ENCODE measurements at regions not wholly inside any gene's neighbourhood (a gene's known extent, or its start where the extent isn't known, plus 50 kb on each side); places are given as distances from the start of the nearest gene placed in this dataset.

DNA sequence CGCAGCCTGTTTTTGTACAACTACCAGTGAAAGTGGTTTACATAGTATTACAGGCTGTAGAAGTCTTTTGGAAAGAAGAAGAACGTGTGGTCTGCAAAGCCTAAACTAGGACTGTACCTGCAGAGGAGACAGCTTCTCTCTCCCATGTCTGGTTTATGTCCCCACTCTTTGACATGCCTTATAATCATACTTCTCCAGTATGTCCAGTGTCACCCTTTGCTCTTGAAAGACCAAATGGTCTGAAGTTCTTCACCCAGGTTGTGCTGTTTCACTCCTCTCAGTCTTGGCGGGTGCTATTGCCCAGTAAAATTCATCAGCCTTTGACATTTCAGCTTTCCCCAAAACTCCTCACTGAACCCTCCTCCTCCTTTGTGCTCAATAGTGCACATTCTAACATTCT lies 676.0 kb upstream of the TENM4 start:
- intact Hi-C loops (cut with micrococcal nuclease), result no loop called here

DNA sequence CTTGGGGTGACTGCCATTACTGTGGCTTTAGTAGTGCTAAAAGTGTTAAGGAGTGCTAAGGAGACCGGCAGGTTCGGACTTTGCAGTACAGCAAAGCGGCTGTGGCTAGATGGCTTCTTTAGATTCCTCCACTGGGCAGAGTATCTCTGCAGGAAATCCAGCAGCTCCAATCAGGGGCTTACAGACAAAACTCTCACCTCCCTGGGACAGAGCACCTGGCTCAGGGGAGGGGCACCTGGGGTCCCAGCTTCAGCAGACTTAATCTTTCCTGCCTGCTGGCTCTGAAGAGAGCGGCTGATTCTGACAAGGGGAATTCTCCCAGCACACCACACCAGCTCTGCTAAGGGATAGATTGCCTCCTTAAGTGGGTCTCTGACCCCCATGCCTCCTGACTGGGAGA lies 668.8 kb upstream of the TENM4 start:
- intact Hi-C loops (cut with micrococcal nuclease), result no loop called here

DNA sequence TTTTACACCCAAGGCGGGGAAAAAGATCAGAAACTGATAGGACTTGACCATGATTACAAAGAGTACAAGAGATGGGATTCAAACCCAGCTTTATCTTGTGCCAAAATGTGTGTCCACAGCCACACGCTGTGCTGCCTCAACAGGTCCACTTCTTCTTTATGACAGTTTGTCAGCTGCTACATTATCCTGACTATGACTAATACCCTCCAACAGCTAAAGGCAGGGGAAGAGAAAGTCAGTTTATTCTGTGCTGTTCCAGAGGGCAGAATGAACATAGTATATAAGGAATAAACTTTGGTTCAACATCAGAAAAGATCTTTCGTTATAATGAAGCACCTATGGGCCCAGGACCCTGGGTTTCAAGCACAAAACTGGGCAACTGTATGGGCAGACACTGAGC lies 668.2 kb upstream of the TENM4 start:
- intact Hi-C loops (cut with micrococcal nuclease), result no loop called here

DNA sequence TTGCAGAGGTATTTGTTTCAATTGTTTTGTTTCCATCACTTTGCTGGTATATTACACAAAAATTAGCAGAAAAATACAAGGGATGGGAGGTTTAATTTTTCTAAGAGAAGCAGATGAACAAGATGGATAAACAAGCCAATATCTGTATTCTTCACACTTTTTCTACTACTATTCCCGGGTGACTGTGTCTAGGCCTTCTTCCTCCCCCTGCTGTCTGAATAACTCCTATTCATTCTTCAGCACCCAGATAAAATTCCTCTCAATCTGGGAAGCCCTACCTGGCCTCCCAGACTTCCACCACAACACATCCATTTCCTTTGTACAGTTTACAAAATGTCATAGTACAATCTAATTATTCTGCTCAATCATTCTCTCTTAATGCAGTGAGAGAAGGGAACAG lies 666.6 kb upstream of the TENM4 start:
- intact Hi-C loops (cut with micrococcal nuclease), result no loop called here

DNA sequence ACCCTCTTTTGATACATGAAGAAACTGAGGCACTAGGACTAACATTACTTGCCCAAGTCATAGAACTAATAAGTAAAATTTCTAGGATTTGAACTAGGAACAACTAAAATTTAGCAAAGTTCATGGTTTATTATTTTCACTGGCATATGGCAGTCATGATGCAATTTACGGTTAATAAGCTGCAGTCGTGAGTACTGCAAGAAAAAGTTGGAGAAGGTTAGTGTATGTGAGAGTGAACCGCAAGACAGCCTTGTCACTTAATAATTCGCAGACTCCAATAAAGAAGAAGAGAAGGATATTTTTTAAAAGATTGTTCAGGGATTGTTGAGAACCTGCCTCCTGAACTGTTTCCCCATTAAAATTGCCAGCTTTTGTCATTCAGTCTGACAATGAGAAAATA lies 663.4 kb upstream of the TENM4 start:
- intact Hi-C loops (cut with micrococcal nuclease), result no loop called here

DNA sequence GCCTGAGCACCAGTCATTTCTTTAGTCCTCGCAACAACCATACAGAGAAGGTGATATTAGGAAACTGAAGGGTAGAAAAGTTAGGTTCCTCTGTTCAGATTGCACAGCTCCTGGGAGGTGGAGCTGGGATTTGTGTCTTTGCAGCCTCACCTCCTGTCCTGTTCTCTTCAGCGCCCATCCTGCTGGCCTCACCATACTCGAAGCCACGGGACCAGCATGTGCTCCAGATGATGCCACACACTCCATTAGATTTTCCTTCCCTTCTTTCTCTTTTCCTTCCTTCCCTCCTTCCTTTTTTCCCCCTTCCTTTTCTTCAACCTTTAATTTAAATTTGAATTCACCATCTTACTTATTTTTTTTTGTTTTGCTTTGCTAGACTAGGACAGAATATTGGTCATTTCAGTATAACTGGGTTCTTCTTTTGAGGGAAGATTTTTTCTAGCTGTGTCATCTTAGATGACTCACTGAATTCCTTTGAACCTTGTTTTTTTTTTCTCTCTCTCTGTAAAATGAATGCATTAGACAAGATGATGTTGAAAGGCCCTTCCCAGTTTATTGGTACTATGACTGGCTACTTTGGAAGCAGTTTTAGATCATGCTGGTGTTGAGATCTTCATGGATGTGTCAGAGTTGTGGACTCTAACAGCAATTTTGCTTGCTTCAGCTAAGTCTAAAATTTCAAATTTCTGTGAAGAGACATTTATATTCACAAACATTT lies 662.5 kb upstream of the TENM4 start:
- intact Hi-C loops (cut with micrococcal nuclease), result no loop called here

DNA sequence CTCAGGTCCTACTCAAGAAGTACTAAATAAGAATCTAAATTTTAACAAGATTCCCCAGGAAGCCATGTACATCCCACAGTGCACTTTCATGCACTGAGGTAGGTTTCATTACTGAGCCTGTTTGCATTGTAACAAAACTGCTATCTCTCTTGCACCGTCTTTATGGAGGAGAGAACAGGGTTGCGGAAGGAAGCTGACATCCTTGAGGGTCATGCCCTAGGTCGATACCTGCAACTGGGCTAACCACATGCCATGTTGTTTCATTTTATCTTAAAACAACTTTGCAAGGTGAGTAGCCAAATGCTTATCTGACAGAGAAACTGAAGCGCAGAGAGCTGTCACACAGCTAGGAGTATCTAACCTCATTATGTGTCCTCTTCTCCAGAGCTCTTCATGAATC lies 656.3 kb upstream of the TENM4 start:
- intact Hi-C loops (cut with micrococcal nuclease), result no loop called here

DNA sequence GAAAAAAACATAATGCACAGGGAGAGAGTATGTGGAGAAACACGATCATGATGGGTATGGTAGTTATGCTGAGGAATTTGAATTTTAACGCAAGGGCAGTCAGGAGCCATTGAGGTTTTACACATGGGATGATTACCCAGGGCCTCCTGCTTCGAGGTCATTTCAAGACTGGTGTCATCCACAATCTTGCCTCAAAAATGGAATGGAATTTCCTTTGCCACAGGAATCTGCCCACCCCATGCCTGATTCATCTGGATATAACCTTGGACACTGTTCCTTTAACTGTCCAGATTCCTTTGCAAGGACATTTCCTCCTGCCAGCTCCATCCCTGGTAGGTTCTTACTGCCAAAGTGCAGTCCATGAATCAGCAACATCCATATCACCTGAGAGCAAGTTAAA lies 655.9 kb upstream of the TENM4 start:
- intact Hi-C loops (cut with micrococcal nuclease), result no loop called here

DNA sequence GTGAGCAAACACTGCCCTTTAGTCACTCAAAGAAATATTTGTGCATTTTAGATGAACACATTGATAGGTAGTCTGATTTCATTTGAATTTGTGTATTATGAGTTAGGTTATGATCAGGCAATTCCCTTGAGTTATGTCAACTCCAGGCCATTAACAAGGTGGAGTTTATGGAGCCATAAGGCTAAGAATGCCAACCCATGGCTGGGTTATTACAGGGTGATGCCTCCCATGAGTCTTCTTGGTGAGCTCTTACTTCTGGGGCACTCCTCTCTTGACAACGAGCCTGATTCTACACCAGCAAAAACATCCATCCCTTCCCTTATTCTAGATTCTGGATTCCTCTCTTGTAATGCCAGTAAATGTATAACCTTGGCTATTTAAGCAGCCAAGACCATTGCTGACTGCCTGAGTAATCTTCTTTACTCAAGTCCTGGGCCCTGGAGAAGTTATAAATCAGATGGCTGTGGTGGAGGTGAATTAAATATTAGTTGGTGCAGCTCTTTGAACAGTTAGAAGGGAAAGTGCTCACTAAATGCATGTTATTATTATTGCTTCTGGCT lies 645.7 kb upstream of the TENM4 start:
- intact Hi-C loops (cut with micrococcal nuclease), result no loop called here

DNA sequence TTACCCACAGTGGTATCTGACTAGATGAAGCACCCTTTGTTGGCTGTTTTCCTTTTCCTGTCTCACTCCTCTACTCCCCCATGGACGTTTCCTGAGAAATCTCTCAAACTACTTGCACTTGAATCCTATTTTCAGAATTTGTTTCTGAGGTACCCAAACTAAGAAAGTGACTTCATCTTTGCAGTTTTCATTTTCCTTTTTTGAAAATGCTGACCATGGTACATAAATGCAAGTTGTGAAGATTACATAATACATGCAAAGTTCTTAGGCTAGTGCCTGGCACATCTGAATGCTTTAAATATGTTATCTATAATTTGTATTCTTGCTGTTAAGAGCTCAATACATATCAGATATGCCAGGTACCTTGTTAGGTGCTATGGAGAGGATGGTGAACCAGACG lies 644.7 kb upstream of the TENM4 start:
- intact Hi-C loops (cut with micrococcal nuclease), result no loop called here

DNA sequence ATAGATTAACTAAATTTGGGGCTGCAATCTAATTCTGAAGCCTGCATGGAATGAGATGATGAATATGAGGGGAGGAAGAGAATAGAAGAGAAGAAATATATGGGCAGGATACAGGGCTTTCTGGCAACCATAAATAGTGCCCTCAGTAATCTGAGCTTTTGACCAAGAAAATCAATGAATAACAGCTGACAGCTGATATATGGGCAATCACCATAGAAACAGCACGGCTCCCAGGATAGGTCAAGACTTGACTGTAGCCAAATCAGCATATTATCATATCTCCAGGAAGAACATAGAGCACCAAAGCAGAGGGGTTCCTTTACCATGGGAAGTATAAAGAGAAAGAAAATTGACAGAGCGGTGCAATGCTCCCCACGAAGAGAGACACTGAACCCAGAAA lies 643.8 kb upstream of the TENM4 start:
- intact Hi-C loops (cut with micrococcal nuclease), result no loop called here

DNA sequence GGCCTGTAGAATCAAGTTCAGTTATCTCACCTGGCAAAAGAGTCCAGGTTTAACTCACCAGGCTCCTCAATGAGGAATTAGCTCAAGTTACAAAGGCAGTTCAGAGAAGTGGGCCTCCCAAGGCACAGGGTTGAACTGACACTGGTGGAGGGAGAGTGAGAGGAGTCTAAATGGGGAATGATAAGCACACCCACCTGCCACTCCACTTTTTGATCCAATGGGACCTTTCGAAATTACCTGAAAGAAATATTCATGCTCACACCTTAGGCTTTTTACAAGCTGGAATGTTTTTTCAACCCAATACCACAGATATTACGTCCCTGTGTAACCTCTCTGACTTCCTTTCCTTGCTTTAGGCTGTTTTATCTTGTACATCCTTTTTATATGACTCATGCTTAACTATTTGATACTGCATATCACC lies 642.7 kb upstream of the TENM4 start:
- intact Hi-C loops (cut with micrococcal nuclease), result no loop called here

DNA sequence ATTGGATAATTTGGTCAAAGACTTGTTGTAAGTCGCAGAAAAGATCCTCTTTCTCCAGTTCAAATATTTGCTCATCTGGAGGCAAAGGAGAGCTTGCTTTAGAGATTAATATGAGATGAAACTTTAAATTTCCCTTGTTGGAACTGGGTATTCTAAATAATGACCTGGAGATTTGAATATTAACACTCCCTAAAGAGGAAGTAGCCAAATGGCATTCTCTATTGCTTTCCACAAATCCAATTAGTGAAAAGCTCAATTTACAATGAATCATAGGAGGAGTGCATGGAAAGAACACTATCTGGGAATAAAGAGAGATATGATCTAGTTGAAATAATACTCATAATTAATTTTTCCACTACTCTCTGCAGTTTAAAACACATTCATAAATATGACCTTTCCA lies 641.6 kb upstream of the TENM4 start:
- intact Hi-C loops (cut with micrococcal nuclease), result no loop called here

DNA sequence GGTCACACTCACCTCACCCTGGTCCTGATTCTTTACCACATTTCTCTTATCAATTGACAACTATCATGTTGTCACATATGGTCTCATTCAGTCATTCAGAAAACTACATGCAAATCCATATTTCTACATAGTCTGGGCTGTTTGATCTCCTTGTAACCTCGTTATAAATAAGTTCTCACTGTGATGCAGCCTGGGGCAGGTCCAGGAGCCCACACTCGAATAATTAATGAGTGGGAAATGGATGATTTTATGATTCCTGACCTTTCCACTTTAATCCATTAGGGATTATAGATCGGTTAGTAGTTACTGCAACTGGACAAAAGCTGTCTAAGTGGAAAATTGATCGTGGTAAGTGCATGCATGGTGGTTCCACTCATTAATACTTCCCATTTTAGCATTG lies 636.3 kb upstream of the TENM4 start:
- intact Hi-C loops (cut with micrococcal nuclease), result no loop called here

DNA sequence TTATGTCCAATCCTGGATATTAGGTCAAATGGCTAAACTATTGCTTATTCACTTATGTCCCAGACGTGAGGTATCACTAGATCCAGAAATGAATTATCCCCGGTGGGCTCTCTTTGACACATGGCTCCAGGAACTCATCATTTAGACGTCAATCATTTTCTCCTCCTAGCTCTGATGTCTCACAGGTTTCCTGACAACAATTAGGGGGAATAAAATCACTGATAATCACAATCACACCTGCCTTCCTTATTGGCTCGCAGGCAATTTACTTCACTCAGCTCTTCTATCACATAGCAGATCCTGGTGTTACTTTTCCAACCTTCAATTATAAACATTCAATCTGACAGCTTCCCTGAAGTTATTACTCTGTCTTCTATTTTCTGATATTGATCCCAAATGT lies 634.0 kb upstream of the TENM4 start:
- intact Hi-C loops (cut with micrococcal nuclease), result no loop called here

DNA sequence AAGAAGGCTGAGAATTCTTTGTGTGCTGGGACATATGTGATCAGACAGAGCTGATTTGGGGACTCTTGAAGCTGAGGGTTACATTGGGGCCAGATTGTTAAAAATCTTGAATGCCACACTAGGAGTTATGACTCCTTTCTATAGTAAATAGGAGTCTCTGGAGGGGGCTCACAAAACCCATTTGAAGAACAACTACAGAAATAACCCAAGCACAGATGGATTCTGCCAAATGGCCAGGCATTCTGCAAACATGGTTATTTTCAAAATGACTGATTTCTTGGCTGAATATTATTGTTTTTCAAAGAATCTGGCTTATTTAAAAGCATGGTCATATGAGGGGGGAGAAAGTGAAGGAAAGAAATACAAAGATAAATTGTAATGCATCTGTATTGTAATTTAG lies 625.5 kb upstream of the TENM4 start:
- intact Hi-C loops (cut with micrococcal nuclease), result no loop called here

DNA sequence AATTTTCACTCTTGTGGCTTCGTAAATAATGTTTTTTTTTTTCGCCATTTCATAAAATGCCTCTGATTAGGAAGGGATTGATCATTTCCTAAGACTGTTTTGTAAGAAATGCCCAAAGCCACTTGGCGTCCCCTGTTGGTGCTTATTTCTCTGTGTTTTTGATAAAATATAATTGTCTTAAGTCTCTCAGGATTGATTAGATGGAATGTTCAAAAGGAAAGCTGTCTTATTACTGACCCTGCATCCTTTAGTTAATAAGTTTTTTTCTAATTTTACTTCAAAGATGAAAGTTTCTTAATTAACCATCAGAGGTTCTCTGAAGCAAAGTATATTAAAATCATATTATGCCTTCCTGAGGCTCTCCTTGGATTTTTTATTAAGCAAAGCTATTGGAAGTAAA lies 624.3 kb upstream of the TENM4 start:
- intact Hi-C loops (cut with micrococcal nuclease), result no loop called here

DNA sequence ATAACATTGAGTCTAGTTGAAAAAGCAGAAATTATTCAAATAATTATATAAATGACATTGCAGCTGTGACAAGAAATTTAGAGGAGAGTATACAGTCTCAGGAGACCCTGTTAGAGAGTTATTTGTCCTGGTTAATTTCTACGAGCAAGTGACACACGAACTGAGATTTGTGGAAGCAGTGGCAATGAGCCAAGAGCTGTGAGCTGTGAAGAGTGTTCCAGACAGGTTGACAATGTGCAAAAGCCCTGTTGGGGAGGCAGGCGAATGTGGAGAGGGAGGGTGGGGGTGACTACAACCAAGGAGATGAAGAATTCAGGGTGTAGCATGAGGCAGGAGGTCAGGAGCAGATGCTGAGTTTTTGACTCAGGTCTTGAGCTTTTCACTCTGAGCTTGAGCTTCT lies 620.2 kb upstream of the TENM4 start:
- intact Hi-C loops (cut with micrococcal nuclease), result no loop called here

DNA sequence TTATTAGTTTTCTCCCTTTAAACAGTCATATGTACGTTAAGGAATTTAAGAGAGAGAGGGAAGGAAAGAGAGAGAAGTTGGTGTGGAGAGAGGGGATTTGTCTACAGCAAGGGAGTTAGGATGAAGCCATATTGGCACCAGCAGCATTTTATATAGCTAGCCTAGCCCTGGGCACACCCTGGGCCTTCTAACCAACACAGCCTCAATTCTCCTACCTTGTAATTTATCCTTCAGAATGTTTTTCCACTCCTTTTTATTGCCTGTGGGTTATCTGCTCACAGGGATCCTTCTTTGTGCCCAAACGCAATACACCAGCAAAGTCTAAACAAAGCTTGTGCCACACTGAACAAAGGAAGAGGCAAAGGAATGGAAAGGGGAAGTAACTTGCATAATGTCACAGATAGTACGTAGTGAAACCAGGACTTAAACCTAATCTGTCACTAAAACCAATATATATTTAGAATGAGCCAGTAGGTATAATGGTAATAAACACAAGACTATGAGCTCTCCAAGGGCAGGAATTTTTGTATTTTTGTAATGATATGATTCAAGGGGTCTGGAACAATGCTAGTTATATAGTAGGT lies 613.8 kb upstream of the TENM4 start:
- intact Hi-C loops (cut with micrococcal nuclease), result no loop called here

DNA sequence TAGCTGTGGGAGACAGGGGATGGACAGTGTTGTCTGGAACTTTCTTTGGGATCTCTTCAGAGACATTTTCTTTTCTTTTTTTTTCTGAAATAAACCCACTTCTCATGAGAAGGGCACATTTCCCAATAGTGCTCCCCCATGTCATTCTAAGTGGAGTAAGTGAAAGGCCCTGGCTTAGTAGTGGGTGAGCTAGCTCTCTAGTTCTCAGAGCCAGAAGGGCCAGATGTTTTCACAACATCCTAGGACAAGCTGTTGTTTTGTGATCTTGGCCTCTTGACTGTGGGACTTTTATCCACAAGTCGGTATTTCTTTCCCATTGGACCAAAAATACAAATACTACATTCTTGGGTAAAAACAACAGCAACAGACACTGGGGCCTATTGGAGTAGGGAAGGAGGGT lies 607.7 kb upstream of the TENM4 start:
- intact Hi-C loops (cut with micrococcal nuclease), result no loop called here

DNA sequence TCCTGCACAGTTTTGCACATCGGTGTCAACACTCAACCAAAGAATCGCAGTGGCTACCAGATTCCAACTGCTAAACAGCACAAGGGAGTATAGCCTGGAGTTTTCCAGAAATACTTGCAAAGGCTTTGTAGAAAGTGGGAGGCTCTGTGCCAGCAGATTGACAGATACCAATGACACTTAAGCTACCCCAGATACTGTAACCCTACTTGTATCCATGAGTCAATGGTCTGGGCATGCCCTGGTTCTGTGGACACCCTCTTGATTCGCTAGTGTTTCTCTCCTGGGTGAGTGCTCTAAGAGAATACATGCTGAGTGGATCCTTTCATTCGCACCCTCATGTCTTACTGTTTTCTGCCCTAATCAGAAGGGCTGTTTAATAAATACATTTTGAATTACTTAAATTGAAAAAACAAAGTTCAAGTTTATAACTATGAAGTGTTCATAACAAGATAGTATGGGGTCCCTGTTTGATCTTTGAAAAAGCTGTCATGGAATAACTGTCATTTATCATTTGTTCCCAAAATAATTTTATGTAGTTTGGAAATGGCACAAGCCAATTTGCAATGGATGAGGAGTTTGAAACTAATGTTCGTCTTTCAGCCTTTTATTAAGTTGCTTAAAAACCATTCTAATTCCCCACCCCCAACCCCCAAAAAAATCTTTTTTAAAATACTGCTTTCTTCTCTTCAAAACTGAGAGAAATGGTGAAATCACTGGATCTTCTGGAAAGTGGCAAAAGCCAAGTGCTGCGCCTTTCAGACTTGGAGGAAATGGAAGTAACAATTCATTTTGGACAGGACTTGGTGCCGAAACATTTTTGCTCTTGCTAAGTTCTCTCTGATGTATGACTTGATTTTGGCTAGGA lies 600.5 kb upstream of the TENM4 start:
- intact Hi-C loops (cut with micrococcal nuclease), result no loop called here

DNA sequence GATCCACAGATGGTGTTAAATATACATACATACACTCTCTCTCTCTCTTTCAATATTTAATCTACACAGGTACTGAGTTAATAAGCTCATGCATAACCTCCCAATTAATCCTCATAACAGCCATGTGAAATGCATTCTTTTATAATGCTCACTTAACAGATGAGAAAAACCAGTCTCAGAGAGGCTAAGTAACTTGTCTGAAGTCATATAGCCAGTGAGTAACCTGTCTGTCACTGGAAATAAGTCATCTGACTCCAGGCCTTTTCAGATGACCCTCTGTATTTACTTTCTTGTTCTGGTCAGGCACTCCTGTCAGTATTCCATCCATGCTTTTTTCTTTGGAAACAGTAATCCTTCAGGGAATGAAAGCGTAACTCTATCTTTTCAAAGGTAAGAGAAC lies 594.0 kb upstream of the TENM4 start:
- intact Hi-C loops (cut with micrococcal nuclease), result no loop called here
